NCI-H2081 (cell line): ENCODE measurements at regions not wholly inside any gene's neighbourhood (a gene's known extent, or its start where the extent isn't known, plus 50 kb on each side); places are given as distances from the start of the nearest gene placed in this dataset.
"Not testable (repeated sequence)": the region's sequence is repeated elsewhere in the genome, so short reads cannot be mapped to it uniquely, and the experiment has no call there.

Source experiments
- DNase-seq, 2 experiments: peaks; one replicate each; lab custom pipeline; 2025; lab: John Stamatoyannopoulos, UW

- no peak for DNase-seq
Observed at GRCh38 chr1:148315071-148315811, 163.2 kb upstream of the NBPF11 start.

- no peak for DNase-seq
Observed at GRCh38 chr1:148310807-148311206, 158.7 kb upstream of the NBPF11 start.

GRCh38 chr1:148309940-148310500 is 157.9 kb upstream of the NBPF11 start:
- no peak for DNase-seq

GRCh38 chr1:148308832-148309458 is 156.9 kb upstream of the NBPF11 start:
- DNase-seq = no peak

- no peak for DNase-seq
Observed at GRCh38 chr1:148307583-148308185, 155.6 kb upstream of the NBPF11 start.

- DNase-seq = not testable (repeated sequence)
Observed at GRCh38 chr1:148304935-148305334, 152.9 kb upstream of the NBPF11 start.

- DNase-seq = not testable (repeated sequence)
Observed at GRCh38 chr1:148302586-148303364, 150.7 kb upstream of the NBPF11 start.

- DNase-seq = not testable (repeated sequence)
Observed at GRCh38 chr1:148297852-148298251, 145.8 kb upstream of the NBPF11 start.

- no peak for DNase-seq
Observed at GRCh38 chr1:148296511-148296910, 144.4 kb upstream of the NBPF11 start.

- no peak for DNase-seq
Observed at GRCh38 chr1:148294116-148294807, 142.2 kb upstream of the NBPF11 start.

GRCh38 chr1:148293651-148294050 is 141.6 kb upstream of the NBPF11 start:
- DNase-seq = no peak

GRCh38 chr1:148292915-148293314 is 140.8 kb upstream of the NBPF11 start:
- DNase-seq = no peak

- DNase-seq = no peak
Observed at GRCh38 chr1:148290881-148291280, 138.8 kb upstream of the NBPF11 start.

GRCh38 chr1:148289647-148290046 is 137.6 kb upstream of the NBPF11 start:
- no peak for DNase-seq

GRCh38 chr1:148285946-148286345 is 133.9 kb upstream of the NBPF11 start:
- not testable (repeated sequence) for DNase-seq

- not testable (repeated sequence) for DNase-seq
Observed at GRCh38 chr1:148280831-148281572, 128.9 kb upstream of the NBPF11 start.

- DNase-seq = not testable (repeated sequence)
Observed at GRCh38 chr1:148279002-148279542, 127.0 kb upstream of the NBPF11 start.

- not testable (repeated sequence) for DNase-seq
Observed at GRCh38 chr1:148277865-148278279, 125.8 kb upstream of the NBPF11 start.

GRCh38 chr1:148267066-148267465 is 115.0 kb upstream of the NBPF11 start:
- DNase-seq = not testable (repeated sequence)
